K562 (cell line): ENCODE measurements at regions not wholly inside any gene's neighbourhood (a gene's known extent, or its start where the extent isn't known, plus 50 kb on each side); places are given as distances from the start of the nearest gene placed in this dataset.
A peak's percentile ranks its signal among the peaks of the same experiment; 100 is the strongest.

Experiments
- ATAC-seq: fragments of 200-7000 bp; cut with Tn5 transposase; 3 replicates; pipeline ENCODE4 v1.9.1; 2020; ENCODE audit warnings: moderate library complexity
- BruUV-seq: library from RNA; stranded (reverse); fragments of 400-500 nt; replicated peaks from 2 replicates; lab custom pipeline; 2021; lab: Mats Ljungman, UMichigan
- CTCF ChIA-PET: fragments of 300-600 bp; formaldehyde crosslinking; extraction: SDS; loops from one replicate; lab custom pipeline; 2021; ENCODE audit warnings: low intra/inter-chr PET ratio; lab: Yijun Ruan, JAX
- POLR2A ChIA-PET: fragments of 300-600, 350-650 bp; sonication (Branson Sonifier 250); formaldehyde crosslinking; extraction: SDS; loops from one replicate; lab custom pipeline; 2021; ENCODE audit warnings: antibody characterized with exemption, inconsistent platforms; lab: Yijun Ruan, JAX
- DNase-seq, 4 experiments: peaks; one replicate each; pipeline versions ENCODE4 v3.0.0 to v3.0.0-alpha.2; 2011 to 2018; ENCODE audit warnings: low spot score in 3 of 4, mixed read lengths in 3 of 4; ENCODE audit errors: extremely low read depth in 1 of 4
- FAIRE-seq: peaks from 2 replicates; lab custom pipeline; 2011; peaks lifted over from hg19 to GRCh38; lab: Jason Lieb, UNC
- H2AFZ ChIP-seq: 2 replicates; pipeline ENCODE4 v1.6.0; 2011; ENCODE audit warnings: low read depth, low read length, control low read depth, inconsistent platforms
- H3K27ac ChIP-seq: fragments of 200-600 bp; 3 replicates; pipeline ENCODE4 v1.8.0; 2011; ENCODE audit warnings: low read depth, mild to moderate bottlenecking, control low read depth, inconsistent platforms, low read length, moderate library complexity, mixed read lengths; ENCODE audit errors: extremely low read depth
- H3K27me3 ChIP-seq, 2 experiments: fragments of 300-600 bp in 1 of 2; 2 replicates in 1 of 2; 3 replicates in 1 of 2; pipeline versions ENCODE4 v1.6.0 to v1.8.0; 2011; ENCODE audit warnings: inconsistent platforms in 2 of 2, low read length in 2 of 2, mild to moderate bottlenecking in 1 of 2, mixed read lengths in 1 of 2, moderate library complexity in 1 of 2; ENCODE audit not compliant: control insufficient read depth in 2 of 2, insufficient read depth in 2 of 2
- H3K36me3 ChIP-seq: fragments of 300-600 bp; 3 replicates; pipeline ENCODE4 v1.8.0; 2011; ENCODE audit warnings: mild to moderate bottlenecking, low read length, inconsistent platforms; ENCODE audit not compliant: control insufficient read depth, insufficient read depth
- H3K4me1 ChIP-seq, 2 experiments: fragments of 200-600 bp in 1 of 2; replicated peaks in 1 of 2; 2 replicates in 1 of 2; 3 replicates in 1 of 2; pipeline versions ENCODE4 v1.5.1 to v1.8.0; 2011; ENCODE audit warnings: inconsistent platforms in 2 of 2, low read length in 2 of 2, mild to moderate bottlenecking in 1 of 2, mixed read lengths in 1 of 2, moderate library complexity in 1 of 2; ENCODE audit not compliant: control insufficient read depth in 2 of 2, insufficient read depth in 2 of 2
- H3K4me2 ChIP-seq: 2 replicates; pipeline ENCODE4 v1.6.1; 2011; ENCODE audit warnings: low read length, control low read depth, inconsistent platforms, mixed read lengths; ENCODE audit not compliant: insufficient read depth
- H3K4me3 ChIP-seq: fragments of 200-600 bp; sonication (generic), shearing (Covaris generic); 2 replicates; pipeline ENCODE4 v1.5.1; 2016; ENCODE audit warnings: control low read depth, inconsistent platforms
- H3K79me2 ChIP-seq: fragments of 200-600 bp; 3 replicates; pipeline ENCODE4 v1.8.0; 2011; ENCODE audit warnings: low read length, inconsistent platforms; ENCODE audit not compliant: control insufficient read depth, insufficient read depth
- H3K9ac ChIP-seq, 2 experiments: 2 replicates each; pipeline versions ENCODE4 v1.6.0 to v1.6.1; 2011; ENCODE audit warnings: low read depth in 2 of 2, low read length in 2 of 2, control low read depth in 1 of 2, inconsistent platforms in 1 of 2, mild to moderate bottlenecking in 1 of 2, mixed read lengths in 1 of 2; ENCODE audit not compliant: insufficient read depth in 1 of 2
- H3K9me1 ChIP-seq: one replicate; pipeline ENCODE4 v1.6.0; 2011; ENCODE audit warnings: inconsistent platforms, mild to moderate bottlenecking, low read length, moderate library complexity; ENCODE audit not compliant: control insufficient read depth, insufficient read depth
- H3K9me3 ChIP-seq: replicated peaks from 2 replicates; pipeline ENCODE4 v1.5.1; 2011; ENCODE audit warnings: low read depth, low read length, inconsistent platforms; ENCODE audit not compliant: control insufficient read depth, insufficient read depth
- H4K20me1 ChIP-seq: replicated peaks from 2 replicates; pipeline ENCODE4 v1.6.1; 2011; ENCODE audit warnings: low read length, inconsistent platforms, mixed read lengths; ENCODE audit not compliant: control insufficient read depth, insufficient read depth
- BRD9 ChIP-seq: fragments of 450-650 bp; IDR thresholded peaks from 2 replicates; pipeline ENCODE4 v1.6.1; 2018; ENCODE audit warnings: low read depth; ENCODE audit not compliant: partially characterized antibody
- DACH1 ChIP-seq: fragments of 450-650 bp; IDR thresholded peaks from 2 replicates; pipeline ENCODE4 v1.6.1; 2018; ENCODE audit not compliant: partially characterized antibody
- FOXM1 ChIP-seq, 2 experiments: fragments of 450-650 bp in 1 of 2; sonication (generic) in 1 of 2; formaldehyde crosslinking in 1 of 2; IDR thresholded peaks; 2 replicates each; pipeline versions ENCODE4 v1.6.1 to v1.9.0; 2017 to 2022; ENCODE audit warnings: low read depth in 2 of 2, mild to moderate bottlenecking in 2 of 2, missing genetic modification reagents in 1 of 2, moderate library complexity in 1 of 2
- GATA2 ChIP-seq: sonication (generic); formaldehyde crosslinking; IDR thresholded peaks from 2 replicates; pipeline ENCODE4 v1.4.0; 2020; ENCODE audit warnings: mild to moderate bottlenecking, missing genetic modification reagents
- MTA3 ChIP-seq: fragments of 450-650 bp; formaldehyde crosslinking; IDR thresholded peaks from 2 replicates; pipeline ENCODE4 v1.6.1; 2017; ENCODE audit warnings: mild to moderate bottlenecking, borderline replicate concordance
- NR3C1 ChIP-seq: sonication (generic); formaldehyde crosslinking; IDR thresholded peaks from 2 replicates; pipeline ENCODE4 v1.8.1; 2022; ENCODE audit warnings: missing genetic modification reagents
- SLC30A9 ChIP-seq: fragments of 250-450 bp; sonication (Bioruptor Pico); IDR thresholded peaks from 2 replicates; pipeline ENCODE4 v1.8.0; 2022; ENCODE audit warnings: mild to moderate bottlenecking, moderate library complexity
- SMAD3 ChIP-seq: fragments of 450-650 bp; formaldehyde crosslinking; conservative IDR thresholded peaks from 2 replicates; pipeline ENCODE4 v1.4.0; 2020; ENCODE audit warnings: mild to moderate bottlenecking
- SMARCA4 ChIP-seq: fragments of 450-650 bp; IDR thresholded peaks from 2 replicates; pipeline ENCODE4 v1.6.1; 2016
- TSC22D4 ChIP-seq: fragments of 450-650 bp; IDR thresholded peaks from 2 replicates; pipeline ENCODE4 v1.6.1; 2016; ENCODE audit warnings: missing genetic modification characterization, missing biosample characterization, control low read depth
- WHSC1 ChIP-seq: IDR thresholded peaks from one replicate; pipeline ENCODE4 v1.6.1; 2012; ENCODE audit warnings: low read length, control low read depth, inconsistent platforms
- ZNF445 ChIP-seq: fragments of 250-450 bp; sonication (Bioruptor Pico); IDR thresholded peaks from 2 replicates; pipeline ENCODE4 v1.4.0; 2020; ENCODE audit warnings: low read depth, mild to moderate bottlenecking, moderate library complexity
- ZNF77 ChIP-seq: fragments of 250-450 bp; sonication (Bioruptor Pico); IDR thresholded peaks from 2 replicates; pipeline ENCODE4 v1.5.0; 2020
- ZNF778 ChIP-seq: fragments of 450-650 bp; formaldehyde crosslinking; IDR thresholded peaks from 2 replicates; pipeline ENCODE4 v1.4.0; 2020; ENCODE audit warnings: mild to moderate bottlenecking, moderate library complexity
- WGBS: fragments of 100-300 bp; shearing (Covaris generic); methylation state at CpG from one replicate; pipeline ENCODE4 v1.1.6; 2016; ENCODE audit warnings: low coverage, mixed read lengths; ENCODE audit not compliant: insufficient coverage; ENCODE audit errors: missing lambda C conversion rate; 5-methylcytosine and 5-hydroxymethylcytosine counted together
- in situ Hi-C: fragments of 300-500 bp; cut with MboI; formaldehyde crosslinking; loops from 4 replicates; pipeline ENCODE4 v1.15.0; 2018; ENCODE audit warnings: inconsistent platforms, mixed read lengths
- intact Hi-C: fragments of 100-400 bp; cut with micrococcal nuclease; formaldehyde crosslinking; loops from 2 replicates; pipeline ENCODE4 v1.14.2; 2022
- TF ChIP-seq, protein P1 (sequence below), 3 experiments: fragments of 200-800 bp in 1 of 3; sonication (Bioruptor generic) in 1 of 3; sonication (generic) in 1 of 3; formaldehyde crosslinking in 1 of 3; IDR thresholded peaks; 2 replicates each; pipeline versions ENCODE4 v1.6.1 to v1.8.0; 2016 to 2022; ENCODE audit warnings: mild to moderate bottlenecking in 2 of 3, missing compliant biosample characterization in 2 of 3, missing genetic modification characterization in 2 of 3, missing genetic modification reagents in 1 of 3
- TF ChIP-seq, protein P2 (sequence below): fragments of 450-650 bp; IDR thresholded peaks from 2 replicates; pipeline ENCODE4 v1.6.1; 2017; ENCODE audit warnings: antibody characterized with exemption, mild to moderate bottlenecking

DNA sequence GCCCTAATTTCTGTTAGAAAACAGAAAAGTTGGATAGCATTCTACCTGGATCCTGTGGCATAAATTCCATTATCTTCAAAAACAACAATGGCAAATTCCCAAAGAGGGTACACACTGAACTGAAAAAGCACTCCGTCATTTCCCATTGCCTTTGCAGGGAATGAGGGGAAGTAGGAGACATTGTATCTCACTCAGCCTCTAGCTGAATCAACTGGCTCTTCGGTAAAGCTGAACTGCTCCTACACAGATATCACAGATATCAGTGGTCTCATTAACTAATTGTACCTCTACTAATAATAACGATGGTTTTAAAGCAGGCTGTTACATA, 64.2 kb upstream of the PRKAR2B start (continued):
- TF ChIP-seq, protein P1, sequence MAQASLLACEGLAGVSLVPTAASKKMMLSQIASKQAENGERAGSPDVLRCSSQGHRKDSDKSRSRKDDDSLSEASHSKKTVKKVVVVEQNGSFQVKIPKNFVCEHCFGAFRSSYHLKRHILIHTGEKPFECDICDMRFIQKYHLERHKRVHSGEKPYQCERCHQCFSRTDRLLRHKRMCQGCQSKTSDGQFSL (CRISPR knock-in tag; IDR thresholded peaks at IDR 0.05) = no peak
- TF ChIP-seq, protein P1 (tag; IDR thresholded peaks at IDR 0.05) = 0 out of 4 replicates have a peak, but pooled peaks of 1 of the 2 experiments have one; percentile 24
- TF ChIP-seq MTA3 (peak; percentile 22; the same call in 1 of the 2 replicates), ZNF445 (CRISPR knock-in tag) (no peak), NR3C1 (CRISPR knock-in tag) (no peak), GATA2 (CRISPR knock-in tag) (peak; percentile 16; the same call in 1 of the 2 replicates), TSC22D4 (tag) (no peak), ZNF778 (CRISPR knock-in tag) (no peak), SMARCA4 (no peak), BRD9 (no peak), DACH1 (peak; percentile 76)
- TF ChIP-seq, all 486 proteins: peak for 15

DNA sequence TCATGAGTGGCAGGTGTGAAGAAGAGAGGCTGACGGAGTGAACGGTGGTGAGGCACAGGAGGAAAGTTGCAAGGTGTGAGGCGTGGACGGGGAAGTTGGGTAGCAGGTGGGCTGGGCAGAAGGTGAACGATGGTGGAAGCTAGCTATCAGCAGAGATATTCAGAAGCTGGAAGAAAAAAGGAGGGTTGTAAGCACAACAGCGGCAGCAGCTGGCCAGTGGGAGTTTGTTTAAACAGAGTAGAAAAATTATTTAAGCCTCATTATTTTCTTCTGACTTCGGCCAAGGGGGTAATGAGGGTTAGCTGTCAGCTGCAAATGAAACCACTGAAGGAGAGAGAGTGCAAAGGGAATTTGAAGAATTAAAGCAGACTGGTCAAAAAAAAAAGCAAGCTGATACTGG, 62.1 kb upstream of the PRKAR2B start:
- FAIRE-seq (no peak), DNase-seq (no peak), ATAC-seq (no peak)
- no peak overlapping the region for H3K4me3 ChIP-seq
- peak overlapping the region in 1 of 2 experiments; percentile 46; a peak in 1 of 4 replicates for H3K9ac ChIP-seq
- in situ Hi-C loops = no loop called here
- WGBS = 49% methylated on average over 7 of the region's 7 CpGs
- H2AFZ ChIP-seq = peak overlapping the region; percentile 48
- intact Hi-C loops = loop anchor here (10.0 kb wide), 1 partner anchor 868 kb away; the partner anchor contains the start of gene SYPL1
- POLR2A ChIA-PET = interaction anchor here (1.0 to 1.9 kb wide), 6 partner anchors 9 to 186 kb away, joined by 3 to 10 read pairs (median 4); partner anchors contain the start of gene HBP1
- H3K79me2 ChIP-seq = no peaks in the 10 kb centered on the region; the same call in 2 of the 3 replicates
- no peak overlapping the region for H3K27ac ChIP-seq
- no peaks in the 10 kb centered on the region for H3K9me3 ChIP-seq
- H3K36me3 ChIP-seq = no peaks in the 10 kb centered on the region
- H3K9me1 ChIP-seq = no peaks in the 10 kb centered on the region
- CTCF ChIA-PET = interaction anchor here (0.6 kb wide), 1 partner anchor 101 kb away, joined by 3 read pairs; no protein-coding TSS in a partner anchor
- no peaks in the 10 kb centered on the region for H4K20me1 ChIP-seq
- no peak overlapping the region for H3K4me2 ChIP-seq
- no peaks in the 10 kb centered on the region for H3K27me3 ChIP-seq
- H3K4me1 ChIP-seq = peaks cover 36 to 73% of the 10 kb centered on the region in 2 experiments
- BruUV-seq = no TSS peak
- TF ChIP-seq, protein P2, sequence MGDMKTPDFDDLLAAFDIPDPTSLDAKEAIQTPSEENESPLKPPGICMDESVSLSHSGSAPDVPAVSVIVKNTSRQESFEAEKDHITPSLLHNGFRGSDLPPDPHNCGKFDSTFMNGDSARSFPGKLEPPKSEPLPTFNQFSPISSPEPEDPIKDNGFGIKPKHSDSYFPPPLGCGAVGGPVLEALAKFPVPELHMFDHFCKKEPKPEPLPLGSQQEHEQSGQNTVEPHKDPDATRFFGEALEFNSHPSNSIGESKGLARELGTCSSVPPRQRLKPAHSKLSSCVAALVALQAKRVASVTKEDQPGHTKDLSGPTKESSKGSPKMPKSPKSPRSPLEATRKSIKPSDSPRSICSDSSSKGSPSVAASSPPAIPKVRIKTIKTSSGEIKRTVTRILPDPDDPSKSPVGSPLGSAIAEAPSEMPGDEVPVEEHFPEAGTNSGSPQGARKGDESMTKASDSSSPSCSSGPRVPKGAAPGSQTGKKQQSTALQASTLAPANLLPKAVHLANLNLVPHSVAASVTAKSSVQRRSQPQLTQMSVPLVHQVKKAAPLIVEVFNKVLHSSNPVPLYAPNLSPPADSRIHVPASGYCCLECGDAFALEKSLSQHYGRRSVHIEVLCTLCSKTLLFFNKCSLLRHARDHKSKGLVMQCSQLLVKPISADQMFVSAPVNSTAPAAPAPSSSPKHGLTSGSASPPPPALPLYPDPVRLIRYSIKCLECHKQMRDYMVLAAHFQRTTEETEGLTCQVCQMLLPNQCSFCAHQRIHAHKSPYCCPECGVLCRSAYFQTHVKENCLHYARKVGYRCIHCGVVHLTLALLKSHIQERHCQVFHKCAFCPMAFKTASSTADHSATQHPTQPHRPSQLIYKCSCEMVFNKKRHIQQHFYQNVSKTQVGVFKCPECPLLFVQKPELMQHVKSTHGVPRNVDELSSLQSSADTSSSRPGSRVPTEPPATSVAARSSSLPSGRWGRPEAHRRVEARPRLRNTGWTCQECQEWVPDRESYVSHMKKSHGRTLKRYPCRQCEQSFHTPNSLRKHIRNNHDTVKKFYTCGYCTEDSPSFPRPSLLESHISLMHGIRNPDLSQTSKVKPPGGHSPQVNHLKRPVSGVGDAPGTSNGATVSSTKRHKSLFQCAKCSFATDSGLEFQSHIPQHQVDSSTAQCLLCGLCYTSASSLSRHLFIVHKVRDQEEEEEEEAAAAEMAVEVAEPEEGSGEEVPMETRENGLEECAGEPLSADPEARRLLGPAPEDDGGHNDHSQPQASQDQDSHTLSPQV = 0 out of 2 replicates have a peak, but pooled peaks have one; percentile 21
- TF ChIP-seq SLC30A9 (CRISPR knock-in tag) = no peak
- no peak for TF ChIP-seq WHSC1
- TF ChIP-seq SMAD3 = no peak
- TF ChIP-seq FOXM1 (IDR thresholded peaks at IDR 0.05; ENCODE audit: low read depth) = no peak
- TF ChIP-seq FOXM1 (CRISPR knock-in tag; IDR thresholded peaks at IDR 0.05; ENCODE audit: low read depth) = no peak
- TF ChIP-seq ZNF77 (CRISPR knock-in tag) = no peak
